Mesenchymal stem cell (in vitro differentiated cells and primary cell): ENCODE measurements at regions not wholly inside any gene's neighbourhood (a gene's known extent, or its start where the extent isn't known, plus 50 kb on each side); places are given as distances from the start of the nearest gene placed in this dataset.

ENCODE experiments used
- DNase-seq: peaks from one replicate; pipeline ENCODE4 v3.0.0-alpha.2; 2013
- H2AFZ ChIP-seq: one replicate; pipeline ENCODE4 v1.6.1; 2013; ENCODE audit warnings: low read depth, mild to moderate bottlenecking, control low read depth, inconsistent platforms, low read length, moderate library complexity
- H2AK5ac ChIP-seq: 2 replicates; pipeline ENCODE4 v1.6.1; 2013; ENCODE audit warnings: low read length, moderate library complexity, mild to moderate bottlenecking, inconsistent platforms; ENCODE audit not compliant: severe bottlenecking
- H2BK120ac ChIP-seq: one replicate; pipeline ENCODE4 v1.6.1; 2013; ENCODE audit warnings: low read depth, mild to moderate bottlenecking, inconsistent platforms, low read length, moderate library complexity
- H2BK12ac ChIP-seq, 2 experiments: one replicate each; pipeline ENCODE4 v1.6.1; 2013; ENCODE audit warnings: inconsistent platforms in 2 of 2, low read length in 2 of 2, mild to moderate bottlenecking in 2 of 2, moderate library complexity in 2 of 2, control low read depth in 1 of 2
- H2BK15ac ChIP-seq: one replicate; pipeline ENCODE4 v1.6.1; 2013; ENCODE audit warnings: mild to moderate bottlenecking, low read depth, inconsistent platforms; ENCODE audit not compliant: poor library complexity, severe bottlenecking
- H2BK5ac ChIP-seq: 2 replicates; pipeline ENCODE4 v1.6.1; 2013; ENCODE audit warnings: low read depth, mild to moderate bottlenecking, low read length, control low read depth, inconsistent platforms; ENCODE audit not compliant: poor library complexity, severe bottlenecking
- H3K14ac ChIP-seq, 2 experiments: one replicate each; pipeline ENCODE4 v1.6.1; 2013; ENCODE audit warnings: inconsistent platforms in 2 of 2, low read length in 2 of 2, control low read depth in 1 of 2, mild to moderate bottlenecking in 1 of 2, moderate library complexity in 1 of 2
- H3K18ac ChIP-seq, 2 experiments: one replicate each; pipeline ENCODE4 v1.6.1; 2013; ENCODE audit warnings: inconsistent platforms in 2 of 2, low read length in 2 of 2, control low read depth in 1 of 2, low read depth in 1 of 2, mild to moderate bottlenecking in 1 of 2
- H3K23ac ChIP-seq, 2 experiments: one replicate each; pipeline ENCODE4 v1.6.1; 2013; ENCODE audit warnings: inconsistent platforms in 2 of 2, low read length in 2 of 2, mild to moderate bottlenecking in 2 of 2, moderate library complexity in 2 of 2, control low read depth in 1 of 2
- H3K27ac ChIP-seq: 2 replicates; pipeline ENCODE4 v1.5.1; 2013; ENCODE audit warnings: mild to moderate bottlenecking, moderate library complexity, low read length, control low read depth, inconsistent platforms; ENCODE audit not compliant: poor library complexity, severe bottlenecking
- H3K27me3 ChIP-seq, 2 experiments: 2 replicates each; pipeline versions ENCODE4 v1.6.1 to v1.7.0; 2013; ENCODE audit warnings: low read length in 2 of 2, mild to moderate bottlenecking in 2 of 2, moderate library complexity in 2 of 2, control low read depth in 1 of 2, inconsistent platforms in 1 of 2; ENCODE audit not compliant: control insufficient read depth in 1 of 2, insufficient read depth in 1 of 2
- H3K36me3 ChIP-seq, 2 experiments: 2 replicates each; pipeline versions ENCODE4 v1.6.1 to v1.7.0; 2013; ENCODE audit warnings: low read length in 2 of 2, control low read depth in 1 of 2, inconsistent platforms in 1 of 2, low read depth in 1 of 2, mild to moderate bottlenecking in 1 of 2; ENCODE audit not compliant: insufficient read depth in 2 of 2, control insufficient read depth in 1 of 2
- H3K4ac ChIP-seq, 2 experiments: one replicate each; pipeline ENCODE4 v1.6.1; 2013; ENCODE audit warnings: inconsistent platforms in 2 of 2, low read length in 2 of 2, mild to moderate bottlenecking in 2 of 2, moderate library complexity in 2 of 2, control low read depth in 1 of 2, low read depth in 1 of 2
- H3K4me1 ChIP-seq: 2 replicates; pipeline ENCODE4 v1.6.1; 2013; ENCODE audit warnings: low read depth, low read length, control low read depth; ENCODE audit not compliant: control insufficient read depth, insufficient read depth
- H3K4me2 ChIP-seq: 2 replicates; pipeline ENCODE4 v1.6.1; 2013; ENCODE audit warnings: low read length, mild to moderate bottlenecking, inconsistent platforms; ENCODE audit not compliant: poor library complexity, severe bottlenecking
- H3K4me3 ChIP-seq, 2 experiments: 2 replicates each; pipeline versions ENCODE4 v1.5.1 to v1.7.0; 2013; ENCODE audit warnings: low read length in 2 of 2, mild to moderate bottlenecking in 2 of 2, control low read depth in 1 of 2, low read depth in 1 of 2; ENCODE audit not compliant: insufficient read depth in 1 of 2
- H3K79me1 ChIP-seq: replicated peaks from 2 replicates; pipeline ENCODE4 v1.6.1; 2013; ENCODE audit warnings: mild to moderate bottlenecking, control low read depth, low read length, inconsistent platforms; ENCODE audit not compliant: poor library complexity, severe bottlenecking
- H3K9ac ChIP-seq: 2 replicates; pipeline ENCODE4 v1.7.0; 2013; ENCODE audit warnings: mild to moderate bottlenecking, low read length, moderate library complexity
- H3K9me3 ChIP-seq: 2 replicates; pipeline ENCODE4 v1.7.0; 2013; ENCODE audit warnings: mild to moderate bottlenecking, low read length; ENCODE audit not compliant: control insufficient read depth
- H4K8ac ChIP-seq: one replicate; pipeline ENCODE4 v1.6.1; 2013; ENCODE audit warnings: inconsistent platforms, mild to moderate bottlenecking, low read length, moderate library complexity
- H4K91ac ChIP-seq: one replicate; pipeline ENCODE4 v1.6.1; 2013; ENCODE audit warnings: mild to moderate bottlenecking, low read length, inconsistent platforms
- WGBS: methylation state at CpG from one replicate; pipeline ENCODE4 v1.1.7; 2013; ENCODE audit warnings: mixed read lengths; 5-methylcytosine and 5-hydroxymethylcytosine counted together

- no peak overlapping the region for H3K4me3 ChIP-seq
- H3K23ac ChIP-seq = no peak overlapping the region
- 90% methylated on average over 1 of the region's 3 CpGs for WGBS
- no peak overlapping the region for H4K8ac ChIP-seq
- no peak overlapping the region for H3K4me2 ChIP-seq
- H3K14ac ChIP-seq = no peak overlapping the region
- H3K9me3 ChIP-seq = peaks cover 17% of the 10 kb centered on the region
- H2BK5ac ChIP-seq = no peak overlapping the region
- H3K27me3 ChIP-seq = no peaks in the 10 kb centered on the region
- H3K9ac ChIP-seq = no peak overlapping the region
- no peak overlapping the region for H4K91ac ChIP-seq
- no peak overlapping the region for H2BK12ac ChIP-seq
- H3K18ac ChIP-seq = no peak overlapping the region
- no peak overlapping the region for H2BK15ac ChIP-seq
- no peaks in the 10 kb centered on the region for H3K36me3 ChIP-seq
- H2AK5ac ChIP-seq = no peak overlapping the region
- H2BK120ac ChIP-seq = no peak overlapping the region
- H2AFZ ChIP-seq = no peak overlapping the region
- H3K4me1 ChIP-seq = no peaks in the 10 kb centered on the region
- H3K27ac ChIP-seq = no peak overlapping the region
- H3K79me1 ChIP-seq = no peaks in the 10 kb centered on the region
- no peak for DNase-seq
- no peak overlapping the region for H3K4ac ChIP-seq
These were observed 792.0 kb downstream of the KCNJ2 start for GRCh38 chr17:70961341-70961740.

GRCh38 chr17:70968302-70968701 is 799.0 kb downstream of the KCNJ2 start:
- no peaks in the 10 kb centered on the region for H3K36me3 ChIP-seq
- H3K4me2 ChIP-seq = no peak overlapping the region
- H2BK5ac ChIP-seq = no peak overlapping the region
- no peak overlapping the region for H2BK120ac ChIP-seq
- H3K27ac ChIP-seq = no peak overlapping the region
- no peak overlapping the region for H3K14ac ChIP-seq
- no peak overlapping the region for H2BK12ac ChIP-seq
- no peak overlapping the region for H4K91ac ChIP-seq
- no peak overlapping the region for H3K4ac ChIP-seq
- no peak overlapping the region for H2AFZ ChIP-seq
- H3K9ac ChIP-seq = no peak overlapping the region
- WGBS = no CpG with 5 or more reads among the region's 3 CpGs
- no peaks in the 10 kb centered on the region for H3K4me1 ChIP-seq
- H3K27me3 ChIP-seq = no peaks in the 10 kb centered on the region
- no peak overlapping the region for H3K18ac ChIP-seq
- no peak overlapping the region for H2AK5ac ChIP-seq
- H3K9me3 ChIP-seq = peaks cover 33% of the 10 kb centered on the region
- no peak overlapping the region for H3K4me3 ChIP-seq
- no peak overlapping the region for H3K23ac ChIP-seq
- no peaks in the 10 kb centered on the region for H3K79me1 ChIP-seq
- no peak overlapping the region for H4K8ac ChIP-seq
- peak; percentile 79 for DNase-seq
- no peak overlapping the region for H2BK15ac ChIP-seq

GRCh38 chr17:70969521-70970034 is 800.2 kb downstream of the KCNJ2 start:
- Histone ChIP-seq H2AFZ (no peak overlapping the region), H3K4me3 (no peak overlapping the region), H2BK12ac (no peak overlapping the region), H3K4ac (no peak overlapping the region), H2BK5ac (no peak overlapping the region), H3K9me3 (peaks cover 33% of the 10 kb centered on the region), H2AK5ac (no peak overlapping the region), H3K18ac (no peak overlapping the region), H3K23ac (no peak overlapping the region), H3K14ac (no peak overlapping the region), H4K8ac (no peak overlapping the region), H2BK15ac (no peak overlapping the region), H3K27ac (no peak overlapping the region), H3K9ac (no peak overlapping the region), H3K79me1 (no peaks in the 10 kb centered on the region), H2BK120ac (no peak overlapping the region), H3K4me2 (no peak overlapping the region), H4K91ac (no peak overlapping the region), H3K36me3 (no peaks in the 10 kb centered on the region), H3K4me1 (no peaks in the 10 kb centered on the region), H3K27me3 (no peaks in the 10 kb centered on the region)
- DNase-seq = no peak
- WGBS = 90% methylated on average over 5 of the region's 6 CpGs

- Histone ChIP-seq H4K8ac (no peak overlapping the region), H3K4ac (no peak overlapping the region), H2BK12ac (no peak overlapping the region), H4K91ac (no peak overlapping the region), H2BK5ac (no peak overlapping the region), H3K27ac (no peak overlapping the region), H3K9me3 (no peaks in the 10 kb centered on the region), H2AFZ (no peak overlapping the region), H2AK5ac (no peak overlapping the region), H3K23ac (no peak overlapping the region), H3K4me1 (no peaks in the 10 kb centered on the region), H3K79me1 (no peaks in the 10 kb centered on the region), H3K27me3 (no peaks in the 10 kb centered on the region), H2BK15ac (no peak overlapping the region), H3K4me3 (no peak overlapping the region), H2BK120ac (no peak overlapping the region), H3K9ac (no peak overlapping the region), H3K36me3 (no peaks in the 10 kb centered on the region), H3K4me2 (no peak overlapping the region), H3K14ac (no peak overlapping the region), H3K18ac (no peak overlapping the region)
- no peak for DNase-seq
These were observed 807.1 kb downstream of the KCNJ2 start for GRCh38 chr17:70976447-70976846.
